ENCODE measurements at regions not wholly inside any gene's neighbourhood (a gene's known extent, or its start where the extent isn't known, plus 50 kb on each side); places are given as distances from the start of the nearest gene placed in this dataset.

DNA sequence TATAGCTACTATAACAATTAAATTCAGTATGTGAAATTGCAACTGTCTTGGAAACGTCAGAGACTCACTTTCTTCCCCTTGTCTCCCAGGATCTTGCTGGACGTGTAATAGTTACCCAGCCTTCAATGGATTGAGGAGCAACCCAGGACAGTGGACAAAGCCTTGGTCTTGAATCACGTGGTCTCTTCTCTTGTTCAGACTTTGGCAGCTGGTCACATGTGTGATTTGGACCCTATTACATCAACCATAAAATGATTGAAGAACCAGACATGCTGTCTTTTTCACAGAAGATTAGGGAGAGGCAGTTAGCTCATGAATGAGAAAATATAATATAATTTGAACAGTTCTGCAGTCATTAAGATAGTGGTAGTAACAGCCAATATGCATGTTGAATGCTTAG lies 1085.5 kb upstream of the RBFOX1 start:
- Histone ChIP-seq H3K79me2 (ENCODE audit: control insufficient read depth, insufficient read depth, low read length) (no peaks in the 10 kb centered on the region), H3K4me3 (ENCODE audit: control insufficient read depth in 2 of 3, extremely low read depth in 1 of 3, insufficient read depth in 2 of 3, low read depth in 1 of 3, low read length in 3 of 3) (no peak overlapping the region), H3K27ac (ENCODE audit: control insufficient read depth, insufficient read depth, low read length) (no peak overlapping the region), H3K4me2 (ENCODE audit: control insufficient read depth, extremely low read depth, insufficient read depth, low read depth, low read length) (no peak overlapping the region), H3K9me1 (ENCODE audit: control insufficient read depth, extremely low read depth, insufficient read depth, low read length) (no peaks in the 10 kb centered on the region), H3K4me1 (ENCODE audit: control insufficient read depth, extremely low read depth, insufficient read depth, low read length) (no peaks in the 10 kb centered on the region), H3K9ac (ENCODE audit: control insufficient read depth, extremely low read depth, insufficient read depth, low read length) (no peak overlapping the region), H3K36me3 (ENCODE audit: control insufficient read depth in 2 of 2, extremely low read depth in 1 of 2, insufficient read depth in 2 of 2, low read length in 2 of 2) (no peaks in the 10 kb centered on the region), H4K20me1 (ENCODE audit: control insufficient read depth, extremely low read depth, insufficient read depth, low read length) (no peaks in the 10 kb centered on the region), H2AFZ (ENCODE audit: control insufficient read depth, low read length) (no peak overlapping the region), H3K9me3 (ENCODE audit: control insufficient read depth, low read depth, low read length) (peaks cover 2% of the 10 kb centered on the region), H3K27me3 (ENCODE audit: control insufficient read depth, extremely low read depth, insufficient read depth, low read length) (no peaks in the 10 kb centered on the region)
- TF ChIP-seq EZH2 (IDR thresholded peaks at IDR 0.05; ENCODE audit: low read length), result no peak
- TF ChIP-seq, protein P1, sequence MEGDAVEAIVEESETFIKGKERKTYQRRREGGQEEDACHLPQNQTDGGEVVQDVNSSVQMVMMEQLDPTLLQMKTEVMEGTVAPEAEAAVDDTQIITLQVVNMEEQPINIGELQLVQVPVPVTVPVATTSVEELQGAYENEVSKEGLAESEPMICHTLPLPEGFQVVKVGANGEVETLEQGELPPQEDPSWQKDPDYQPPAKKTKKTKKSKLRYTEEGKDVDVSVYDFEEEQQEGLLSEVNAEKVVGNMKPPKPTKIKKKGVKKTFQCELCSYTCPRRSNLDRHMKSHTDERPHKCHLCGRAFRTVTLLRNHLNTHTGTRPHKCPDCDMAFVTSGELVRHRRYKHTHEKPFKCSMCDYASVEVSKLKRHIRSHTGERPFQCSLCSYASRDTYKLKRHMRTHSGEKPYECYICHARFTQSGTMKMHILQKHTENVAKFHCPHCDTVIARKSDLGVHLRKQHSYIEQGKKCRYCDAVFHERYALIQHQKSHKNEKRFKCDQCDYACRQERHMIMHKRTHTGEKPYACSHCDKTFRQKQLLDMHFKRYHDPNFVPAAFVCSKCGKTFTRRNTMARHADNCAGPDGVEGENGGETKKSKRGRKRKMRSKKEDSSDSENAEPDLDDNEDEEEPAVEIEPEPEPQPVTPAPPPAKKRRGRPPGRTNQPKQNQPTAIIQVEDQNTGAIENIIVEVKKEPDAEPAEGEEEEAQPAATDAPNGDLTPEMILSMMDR (optimal IDR thresholded peaks at IDR 0.05 in 1 of 3, IDR thresholded peaks at IDR 0.05 in 1 of 3, conservative IDR thresholded peaks at IDR 0.05 in 1 of 3; ENCODE audit: extremely low read depth in 1 of 3, insufficient read depth in 2 of 3, low read length in 3 of 3), result no peak
- no peak for FAIRE-seq
- dilution Hi-C loops (cut with MboI; ENCODE audit: extremely low pct_ligation_motif_present, low sequenced_read_pairs), result no loop called here
- DNase-seq (ENCODE audit: low read depth, low spot score), result no peak

DNA sequence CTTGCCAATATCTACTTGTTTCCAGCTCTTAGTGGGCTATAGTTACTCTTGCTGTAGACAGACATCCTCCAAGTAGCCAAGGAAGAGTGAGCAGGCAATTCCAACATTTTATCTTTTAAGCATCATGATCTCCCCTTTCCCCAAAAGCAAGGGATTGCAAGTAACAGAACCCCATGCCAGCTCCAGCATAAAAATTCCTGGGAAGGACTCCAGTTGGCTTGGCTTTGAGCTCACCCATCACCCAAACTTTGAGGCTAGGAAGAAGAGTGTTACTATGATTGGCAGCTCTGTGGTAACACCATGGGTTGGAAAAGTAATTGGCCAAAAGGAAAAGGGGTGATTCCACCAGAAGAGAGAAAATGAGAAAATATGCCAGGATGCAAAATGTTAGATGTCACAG lies 1086.4 kb upstream of the RBFOX1 start:
- Histone ChIP-seq H3K27ac (ENCODE audit: control insufficient read depth, insufficient read depth, low read length) (no peak overlapping the region), H3K36me3 (ENCODE audit: control insufficient read depth in 2 of 2, extremely low read depth in 1 of 2, insufficient read depth in 2 of 2, low read length in 2 of 2) (no peaks in the 10 kb centered on the region), H3K9me1 (ENCODE audit: control insufficient read depth, extremely low read depth, insufficient read depth, low read length) (no peaks in the 10 kb centered on the region), H2AFZ (ENCODE audit: control insufficient read depth, low read length) (no peak overlapping the region), H3K9ac (ENCODE audit: control insufficient read depth, extremely low read depth, insufficient read depth, low read length) (no peak overlapping the region), H3K4me3 (ENCODE audit: control insufficient read depth in 2 of 3, extremely low read depth in 1 of 3, insufficient read depth in 2 of 3, low read depth in 1 of 3, low read length in 3 of 3) (no peak overlapping the region), H3K27me3 (ENCODE audit: control insufficient read depth, extremely low read depth, insufficient read depth, low read length) (no peaks in the 10 kb centered on the region), H3K4me1 (ENCODE audit: control insufficient read depth, extremely low read depth, insufficient read depth, low read length) (no peaks in the 10 kb centered on the region), H4K20me1 (ENCODE audit: control insufficient read depth, extremely low read depth, insufficient read depth, low read length) (no peaks in the 10 kb centered on the region), H3K79me2 (ENCODE audit: control insufficient read depth, insufficient read depth, low read length) (no peaks in the 10 kb centered on the region), H3K9me3 (ENCODE audit: control insufficient read depth, low read depth, low read length) (peaks cover 2% of the 10 kb centered on the region), H3K4me2 (ENCODE audit: control insufficient read depth, extremely low read depth, insufficient read depth, low read depth, low read length) (no peak overlapping the region)
- DNase-seq (ENCODE audit: low read depth, low spot score) (no peak), FAIRE-seq (no peak)
- TF ChIP-seq, protein P1 (optimal IDR thresholded peaks at IDR 0.05 in 1 of 3, IDR thresholded peaks at IDR 0.05 in 1 of 3, conservative IDR thresholded peaks at IDR 0.05 in 1 of 3; ENCODE audit: extremely low read depth in 1 of 3, insufficient read depth in 2 of 3, low read length in 3 of 3), result no peak
- TF ChIP-seq EZH2 (IDR thresholded peaks at IDR 0.05; ENCODE audit: low read length), result no peak
- dilution Hi-C loops (cut with MboI; ENCODE audit: extremely low pct_ligation_motif_present, low sequenced_read_pairs), result no loop called here

Data from keratinocyte (primary cell).